Osteoblast (primary cell): ENCODE measurements at regions not wholly inside any gene's neighbourhood (a gene's known extent, or its start where the extent isn't known, plus 50 kb on each side); places are given as distances from the start of the nearest gene placed in this dataset.

Experiments used
- DNase-seq: peaks from one replicate; pipeline ENCODE4 v3.0.0; 2011; ENCODE audit warnings: low spot score, mixed read lengths; ENCODE audit not compliant: insufficient read length; ENCODE audit errors: missing footprints
- H2AFZ ChIP-seq: 2 replicates; pipeline ENCODE4 v1.6.0; 2011; ENCODE audit warnings: mild to moderate bottlenecking, low read length
- H3K27ac ChIP-seq: 2 replicates; pipeline ENCODE4 v1.5.1; 2011; ENCODE audit warnings: mild to moderate bottlenecking, low read depth, low read length, moderate library complexity
- H3K27me3 ChIP-seq: 2 replicates; pipeline ENCODE4 v1.6.0; 2012; ENCODE audit warnings: mild to moderate bottlenecking, control low read depth, inconsistent platforms, low read length, moderate library complexity; ENCODE audit not compliant: insufficient read depth
- H3K36me3 ChIP-seq: 2 replicates; pipeline ENCODE4 v1.5.1; 2011; ENCODE audit warnings: mild to moderate bottlenecking, low read length, control low read depth, moderate library complexity; ENCODE audit not compliant: insufficient read depth
- H3K4me1 ChIP-seq: 2 replicates; pipeline ENCODE4 v1.5.1; 2011; ENCODE audit warnings: mild to moderate bottlenecking, low read length, control low read depth, moderate library complexity; ENCODE audit not compliant: insufficient read depth
- H3K4me2 ChIP-seq: 2 replicates; pipeline ENCODE4 v1.6.0; 2011; ENCODE audit warnings: mild to moderate bottlenecking, low read length; ENCODE audit not compliant: insufficient read depth
- H3K4me3 ChIP-seq: fragments of 200-600 bp; sonication (generic); 3 replicates; pipeline ENCODE4 v1.5.1; 2012; ENCODE audit warnings: mild to moderate bottlenecking, low read length, inconsistent platforms; ENCODE audit not compliant: insufficient read depth
- H3K79me2 ChIP-seq: 2 replicates; pipeline ENCODE4 v1.6.0; 2012; ENCODE audit warnings: mild to moderate bottlenecking, low read length, control low read depth, inconsistent platforms; ENCODE audit not compliant: insufficient read depth
- H3K9me3 ChIP-seq: 2 replicates; pipeline ENCODE4 v1.5.1; 2011; ENCODE audit warnings: low read depth, low read length, control low read depth
- H4K20me1 ChIP-seq: 2 replicates; pipeline ENCODE4 v1.6.0; 2012; ENCODE audit warnings: mild to moderate bottlenecking, low read length, control low read depth; ENCODE audit not compliant: insufficient read depth
- TF ChIP-seq, protein P1 (sequence below): IDR thresholded peaks from 2 replicates; pipeline ENCODE4 v1.5.1; 2011; ENCODE audit warnings: mild to moderate bottlenecking, low read depth, low read length, moderate library complexity; ENCODE audit errors: extremely low read depth

DNA sequence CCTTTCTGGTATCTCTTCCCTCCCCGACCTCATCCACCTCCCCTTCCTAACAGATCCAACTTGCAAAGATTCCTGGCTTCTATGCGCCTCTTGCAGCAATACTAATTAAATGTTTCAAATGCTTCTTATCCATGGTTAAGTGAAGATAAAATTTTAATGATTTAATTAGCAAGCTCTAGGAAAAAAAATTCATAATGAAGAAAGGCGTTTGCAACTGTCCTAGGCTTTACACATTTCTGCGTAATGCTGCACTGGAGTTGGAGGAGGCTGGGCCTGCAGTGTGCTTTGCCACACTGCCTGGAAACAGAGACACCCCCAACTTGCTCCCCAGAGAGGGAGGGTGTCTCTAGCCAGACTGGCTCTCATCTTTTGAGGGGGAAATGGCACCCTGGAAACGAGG is 123.9 kb upstream of the CARD11 start:
- no peaks in the 10 kb centered on the region for H3K27me3 ChIP-seq
- no peak overlapping the region for H3K27ac ChIP-seq
- H3K79me2 ChIP-seq: no peaks in the 10 kb centered on the region
- H3K36me3 ChIP-seq: no peaks in the 10 kb centered on the region
- DNase-seq: no peak
- no peaks in the 10 kb centered on the region for H3K4me1 ChIP-seq
- no peak overlapping the region for H3K4me3 ChIP-seq
- H2AFZ ChIP-seq: no peak overlapping the region
- TF ChIP-seq, protein P1, sequence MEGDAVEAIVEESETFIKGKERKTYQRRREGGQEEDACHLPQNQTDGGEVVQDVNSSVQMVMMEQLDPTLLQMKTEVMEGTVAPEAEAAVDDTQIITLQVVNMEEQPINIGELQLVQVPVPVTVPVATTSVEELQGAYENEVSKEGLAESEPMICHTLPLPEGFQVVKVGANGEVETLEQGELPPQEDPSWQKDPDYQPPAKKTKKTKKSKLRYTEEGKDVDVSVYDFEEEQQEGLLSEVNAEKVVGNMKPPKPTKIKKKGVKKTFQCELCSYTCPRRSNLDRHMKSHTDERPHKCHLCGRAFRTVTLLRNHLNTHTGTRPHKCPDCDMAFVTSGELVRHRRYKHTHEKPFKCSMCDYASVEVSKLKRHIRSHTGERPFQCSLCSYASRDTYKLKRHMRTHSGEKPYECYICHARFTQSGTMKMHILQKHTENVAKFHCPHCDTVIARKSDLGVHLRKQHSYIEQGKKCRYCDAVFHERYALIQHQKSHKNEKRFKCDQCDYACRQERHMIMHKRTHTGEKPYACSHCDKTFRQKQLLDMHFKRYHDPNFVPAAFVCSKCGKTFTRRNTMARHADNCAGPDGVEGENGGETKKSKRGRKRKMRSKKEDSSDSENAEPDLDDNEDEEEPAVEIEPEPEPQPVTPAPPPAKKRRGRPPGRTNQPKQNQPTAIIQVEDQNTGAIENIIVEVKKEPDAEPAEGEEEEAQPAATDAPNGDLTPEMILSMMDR: no peak
- H3K4me2 ChIP-seq: no peak overlapping the region
- no peaks in the 10 kb centered on the region for H4K20me1 ChIP-seq
- H3K9me3 ChIP-seq: no peaks in the 10 kb centered on the region

DNA sequence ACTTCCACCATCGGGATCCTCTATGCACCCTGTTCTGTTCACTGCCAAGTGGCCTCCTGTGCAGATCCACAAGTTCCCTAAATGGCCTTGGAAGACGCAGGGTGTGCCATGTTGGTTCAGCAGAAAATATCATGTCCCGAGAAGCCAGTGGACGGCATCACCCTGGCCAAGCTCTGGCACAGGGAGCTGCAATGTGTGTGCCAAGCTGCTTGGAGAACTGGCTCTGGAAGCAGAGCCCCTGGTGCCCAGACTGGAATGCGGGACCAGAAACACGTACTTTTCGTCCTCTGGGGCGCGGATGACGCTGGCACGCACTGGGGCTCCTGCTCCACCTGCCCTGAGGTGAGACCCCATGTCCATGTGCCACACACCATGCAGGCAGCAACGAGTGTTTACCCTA is 124.7 kb upstream of the CARD11 start:
- H3K9me3 ChIP-seq: no peaks in the 10 kb centered on the region
- H3K4me2 ChIP-seq: no peak overlapping the region
- TF ChIP-seq, protein P1: no peak
- no peak overlapping the region for H3K4me3 ChIP-seq
- no peaks in the 10 kb centered on the region for H3K36me3 ChIP-seq
- no peak overlapping the region for H3K27ac ChIP-seq
- H2AFZ ChIP-seq: no peak overlapping the region
- no peaks in the 10 kb centered on the region for H3K79me2 ChIP-seq
- no peaks in the 10 kb centered on the region for H3K27me3 ChIP-seq
- H3K4me1 ChIP-seq: no peaks in the 10 kb centered on the region
- H4K20me1 ChIP-seq: no peaks in the 10 kb centered on the region
- DNase-seq: no peak

DNA sequence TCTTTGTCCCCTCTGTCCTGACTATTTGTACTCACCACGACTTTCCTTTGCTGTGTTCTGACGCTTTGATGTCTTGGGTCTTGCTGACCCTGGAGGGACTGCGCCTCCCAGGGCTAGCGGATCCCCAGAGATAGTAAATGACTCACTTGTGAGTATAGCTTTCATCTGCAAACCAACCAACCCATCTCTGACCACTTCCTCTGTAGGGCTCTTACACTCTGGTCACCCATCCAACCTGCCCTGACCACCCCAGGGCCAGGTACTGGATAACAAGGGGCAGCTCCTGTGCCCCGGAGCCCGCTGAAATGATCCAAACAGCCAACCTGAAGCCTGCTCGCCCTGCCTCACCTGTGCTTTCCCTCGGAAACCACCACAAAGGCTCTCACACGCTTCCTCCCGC is 125.2 kb upstream of the CARD11 start:
- Histone ChIP-seq H2AFZ (no peak overlapping the region), H3K9me3 (no peaks in the 10 kb centered on the region), H4K20me1 (no peaks in the 10 kb centered on the region), H3K4me2 (no peak overlapping the region), H3K4me1 (no peaks in the 10 kb centered on the region), H3K79me2 (no peaks in the 10 kb centered on the region), H3K36me3 (no peaks in the 10 kb centered on the region), H3K27ac (no peak overlapping the region), H3K27me3 (no peaks in the 10 kb centered on the region), H3K4me3 (no peak overlapping the region)
- TF ChIP-seq, protein P1: no peak
- DNase-seq: no peak

DNA sequence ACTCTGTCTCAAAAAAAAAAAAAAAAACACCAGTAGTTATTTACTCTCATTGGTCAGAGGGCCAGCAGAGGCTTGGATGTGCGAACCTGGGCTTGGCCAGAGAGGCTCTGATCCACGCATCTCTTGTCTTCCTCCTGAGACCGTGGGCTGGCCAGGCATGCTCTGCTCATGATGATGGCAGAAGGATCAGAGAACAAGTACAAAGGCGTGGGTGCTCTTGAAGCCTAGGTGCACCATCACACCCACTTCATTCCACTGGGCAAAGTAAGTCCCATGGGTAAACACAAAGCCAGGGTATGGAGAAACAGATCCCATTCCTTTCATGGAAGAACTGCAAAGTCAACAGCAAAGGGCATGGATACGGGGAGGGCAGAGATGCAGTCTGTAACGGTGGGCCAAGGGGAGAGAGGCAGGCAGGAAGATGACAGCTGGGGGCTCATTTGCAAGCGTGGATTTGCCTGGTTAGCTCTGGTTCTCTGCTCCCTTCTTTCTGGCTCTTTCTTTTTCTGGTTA is 128.2 kb upstream of the SDK1 start:
- DNase-seq: no peak
- no peaks in the 10 kb centered on the region for H3K9me3 ChIP-seq

More for the DNA sequence above, 128.2 kb upstream of the SDK1 start:
- TF ChIP-seq, protein P1: no peak
- Histone ChIP-seq H3K4me2 (no peak overlapping the region), H3K4me3 (no peak overlapping the region), H3K79me2 (no peaks in the 10 kb centered on the region), H3K4me1 (no peaks in the 10 kb centered on the region), H3K27me3 (no peaks in the 10 kb centered on the region), H2AFZ (no peak overlapping the region), H4K20me1 (no peaks in the 10 kb centered on the region), H3K36me3 (no peaks in the 10 kb centered on the region), H3K27ac (no peak overlapping the region)
